CD4-positive, alpha-beta T cell treated with Interleukin-15 for 4 hours (primary cell): ENCODE measurements at regions not wholly inside any gene's neighbourhood (a gene's known extent, or its start where the extent isn't known, plus 50 kb on each side); places are given as distances from the start of the nearest gene placed in this dataset.
"Not testable (repeated sequence)": the region's sequence is repeated elsewhere in the genome, so short reads cannot be mapped to it uniquely, and the experiment has no call there.

Source experiments
- DNase-seq: peaks from one replicate; pipeline ENCODE4 v3.0.0-alpha.2; 2020; ENCODE audit warnings: low spot score

DNA sequence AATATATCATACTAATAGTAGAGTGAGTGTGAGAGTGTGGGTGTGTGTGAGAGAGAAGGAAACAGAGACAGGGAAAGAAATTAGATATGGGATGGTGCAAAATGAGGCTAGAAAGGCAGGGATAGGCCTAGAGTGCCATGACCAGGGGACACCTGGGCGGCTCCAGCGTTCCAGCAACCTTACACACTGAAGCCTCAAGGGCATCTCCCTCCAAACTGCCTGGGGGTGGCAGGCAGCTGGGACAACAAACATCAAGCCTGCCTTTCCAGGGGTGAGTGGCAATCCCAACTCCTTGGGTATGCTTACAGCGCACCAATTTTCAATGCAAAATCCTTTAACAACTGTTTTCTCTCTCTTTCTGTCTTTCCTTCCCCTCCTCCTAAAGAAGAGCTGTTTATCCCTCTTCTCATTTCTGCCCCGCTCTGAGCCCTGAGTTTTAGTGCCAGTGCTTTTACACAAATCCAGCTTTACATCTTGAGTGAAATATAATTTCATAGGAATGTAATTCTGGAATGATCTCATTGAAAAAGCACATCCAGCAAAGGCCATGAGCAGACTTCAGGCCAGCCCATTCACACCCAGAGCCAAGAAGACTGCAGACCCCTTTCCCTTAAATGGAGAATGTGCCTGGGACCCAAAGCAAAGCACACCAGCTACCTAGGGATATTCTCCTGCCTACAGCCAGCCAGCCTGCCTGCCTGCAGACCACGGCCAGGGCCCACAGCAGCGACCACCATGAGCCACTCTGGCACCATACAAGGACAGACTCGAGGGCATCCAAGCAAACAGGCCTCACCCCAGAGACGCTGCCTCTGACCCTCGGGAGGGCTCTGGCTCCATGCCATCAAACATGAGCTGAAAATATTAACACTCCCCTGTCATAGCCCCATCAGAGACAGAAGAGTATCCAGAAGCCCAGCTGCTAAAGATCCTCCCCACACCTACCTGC, 90.3 kb downstream of the RPL27A start:
- DNase-seq, result no peak

DNA sequence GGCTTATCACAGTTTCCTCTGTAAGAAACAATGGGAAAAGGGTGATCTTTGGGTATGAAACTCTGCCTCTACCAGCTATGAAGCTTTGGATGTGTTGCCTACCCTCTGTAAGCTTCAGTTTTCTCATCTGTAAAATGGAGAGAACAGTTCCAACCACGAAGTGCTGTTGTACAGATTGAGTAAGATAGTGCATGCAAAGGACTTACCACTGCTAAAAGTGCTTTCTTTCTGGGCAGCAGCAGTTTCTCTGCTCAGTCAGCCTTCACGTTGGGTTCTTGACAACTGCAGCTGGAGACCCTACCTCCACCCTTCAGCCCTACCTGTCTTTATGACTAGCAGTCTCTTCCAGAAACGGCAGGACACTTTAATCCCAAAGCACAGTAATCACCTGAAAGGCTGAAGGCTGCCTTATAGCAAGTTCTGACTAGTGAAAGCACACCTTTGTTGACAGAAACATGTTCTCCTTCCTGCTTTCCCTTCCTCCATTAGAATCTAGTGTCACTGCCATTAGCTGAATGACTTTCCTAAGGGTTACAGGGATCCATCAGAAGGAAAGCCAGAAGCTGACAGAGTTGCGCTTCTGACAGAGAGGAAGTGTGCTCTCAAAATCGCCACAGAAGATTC, 91.4 kb downstream of the RPL27A start:
- DNase-seq, result no peak

DNA sequence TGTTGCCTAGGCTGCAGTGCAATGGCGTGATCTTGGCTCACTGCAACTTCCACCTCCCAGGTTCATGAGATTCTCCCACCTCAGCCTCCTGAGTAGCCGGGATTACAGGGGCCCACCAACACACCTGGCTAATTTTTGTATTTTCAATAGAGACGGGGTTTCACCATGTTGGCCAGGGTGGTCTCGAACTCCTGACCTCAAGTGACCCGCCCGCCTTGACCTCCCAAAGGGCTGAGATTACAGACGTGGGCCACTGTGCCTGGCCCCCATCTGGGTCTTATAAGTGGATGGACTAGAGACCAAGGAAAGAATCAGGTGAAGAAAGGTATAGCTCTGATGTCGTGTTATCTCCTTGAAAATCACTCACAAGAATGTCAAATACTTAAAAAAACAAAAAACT, 92.3 kb downstream of the RPL27A start:
- not testable (repeated sequence) for DNase-seq

DNA sequence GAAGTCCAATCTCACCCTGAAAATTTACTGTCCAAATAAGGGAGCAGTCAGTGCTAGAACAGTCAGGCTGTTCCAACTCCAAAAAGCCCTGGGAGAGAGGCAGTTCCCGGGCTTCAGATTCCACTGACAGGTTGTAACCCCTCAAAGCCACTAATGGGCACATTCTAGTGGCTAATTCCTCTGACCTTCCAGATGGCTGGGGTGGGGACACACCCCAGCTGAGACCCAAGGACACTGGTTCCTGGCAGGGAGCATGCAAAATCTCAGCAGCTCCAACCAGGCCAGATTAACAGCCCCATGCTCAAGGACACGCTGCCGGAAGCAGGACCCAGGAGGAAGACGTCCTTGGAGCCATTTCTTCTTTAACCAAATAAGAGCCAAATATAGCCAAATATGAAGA, 92.7 kb downstream of the RPL27A start:
- no peak for DNase-seq

DNA sequence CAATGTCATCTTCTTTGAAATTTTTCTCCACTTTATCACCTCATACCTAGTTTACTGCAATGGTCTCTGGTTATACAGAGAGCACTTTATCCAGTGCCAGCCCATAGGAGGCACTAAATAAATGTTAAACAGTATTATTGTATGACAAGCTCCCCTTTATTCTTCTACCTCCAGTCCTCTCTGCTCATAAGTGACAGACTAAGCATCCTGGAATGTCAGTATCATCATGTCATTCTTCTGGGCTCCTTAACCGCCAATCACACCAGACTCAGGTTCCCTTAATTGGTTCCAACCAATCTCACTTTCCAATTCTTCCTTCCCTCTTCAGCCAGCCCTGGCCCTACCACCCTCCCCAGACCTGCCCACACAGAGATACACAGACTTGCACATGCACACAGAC, 93.1 kb downstream of the RPL27A start:
- DNase-seq, result no peak

DNA sequence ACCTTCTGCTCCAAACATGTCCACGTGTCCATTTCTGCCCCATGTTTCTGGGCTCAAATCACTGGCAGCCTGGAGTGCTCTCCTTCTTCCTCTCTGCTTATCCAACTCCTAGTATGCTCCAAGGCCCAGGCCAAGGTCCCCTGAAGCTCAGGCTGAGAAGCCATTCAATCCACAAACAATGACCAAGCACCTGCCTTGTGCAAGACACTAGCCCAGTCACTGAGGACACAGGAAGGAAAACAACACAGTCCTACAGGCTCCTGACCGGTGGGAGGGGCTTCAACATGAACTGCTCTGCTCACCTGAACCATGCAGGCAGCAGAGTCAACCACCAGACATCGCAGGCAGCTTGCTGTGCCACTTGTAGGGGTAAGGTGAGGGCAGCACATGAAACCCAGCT, 93.6 kb downstream of the RPL27A start:
- DNase-seq, result no peak

DNA sequence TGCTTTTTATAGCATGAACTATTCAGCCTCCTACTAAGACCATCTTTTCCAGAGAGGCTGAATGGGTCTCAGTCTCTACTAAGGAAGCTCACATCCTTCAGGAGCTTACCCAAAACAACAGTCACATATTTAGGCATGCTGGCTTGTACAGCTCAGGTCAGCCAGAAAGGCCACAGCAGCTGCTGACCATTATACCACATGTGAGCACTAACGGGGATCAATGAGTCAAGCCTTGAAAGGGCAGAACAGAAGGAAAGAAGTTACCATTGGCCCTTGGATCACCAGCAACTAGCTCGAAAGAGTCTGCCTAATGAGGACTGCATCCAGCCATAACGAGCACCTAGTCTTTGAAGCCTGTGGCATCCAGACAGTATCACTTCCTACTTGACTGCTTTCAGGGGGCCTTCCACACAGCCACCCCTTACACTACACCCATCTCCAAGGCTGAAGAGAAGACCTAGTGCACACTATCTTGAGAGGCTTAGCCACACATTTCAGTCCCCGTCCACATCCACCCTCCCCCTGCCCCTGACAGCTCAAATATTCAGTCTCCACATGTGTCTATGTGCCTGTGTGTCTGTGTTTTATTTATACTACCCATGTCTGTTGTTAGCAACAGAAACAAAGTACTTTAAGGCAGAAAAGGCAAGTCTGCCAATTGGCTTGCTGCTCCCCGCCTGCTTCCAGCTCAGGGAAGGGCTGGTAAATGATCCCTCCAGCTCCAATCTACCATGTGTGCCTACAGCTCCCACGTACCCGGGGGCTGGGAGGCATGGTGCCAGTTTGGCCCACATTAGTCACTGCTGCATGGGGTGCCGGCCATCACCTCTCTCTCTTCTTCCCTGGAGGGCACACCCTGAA, 95.5 kb downstream of the RPL27A start:
- DNase-seq, result no peak

DNA sequence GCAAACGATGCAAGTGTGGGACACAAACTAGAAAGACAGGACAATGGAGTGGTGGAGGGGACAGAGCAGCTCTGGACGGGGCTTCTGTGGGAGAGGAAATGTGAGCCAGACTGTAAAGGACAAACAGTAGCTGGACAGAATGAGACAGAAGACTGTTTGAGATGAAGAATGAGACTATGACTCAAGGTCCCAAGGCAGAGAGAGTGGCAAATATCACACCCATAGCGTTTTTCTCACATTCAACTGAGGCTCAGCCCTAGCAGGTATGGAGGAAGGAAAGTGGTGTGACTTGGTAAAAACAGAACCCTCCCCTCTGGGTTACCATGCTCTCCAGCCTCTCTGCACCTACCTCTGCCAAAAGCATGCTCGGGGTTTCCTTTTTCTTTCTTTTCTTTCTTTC, 96.5 kb downstream of the RPL27A start:
- no peak for DNase-seq

DNA sequence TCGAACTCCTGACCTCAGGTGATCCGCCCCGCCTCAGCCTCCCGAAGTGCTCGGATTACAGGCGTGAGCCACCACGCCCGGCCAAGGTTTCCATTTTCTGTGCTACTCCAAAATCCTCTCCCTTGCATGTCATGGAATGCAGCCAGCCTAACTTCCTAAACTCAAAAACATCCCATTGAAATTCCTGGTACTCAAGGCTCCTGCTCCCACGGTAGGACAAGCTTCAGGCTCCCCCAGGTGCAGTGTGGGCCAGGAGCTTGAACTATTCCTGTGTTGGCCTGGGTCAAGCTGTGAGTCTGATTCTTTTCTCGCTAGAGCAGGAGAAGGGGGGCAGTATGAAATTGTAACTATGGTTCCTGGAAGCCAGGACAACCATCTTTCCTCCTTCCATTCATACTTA, 97.1 kb downstream of the RPL27A start:
- DNase-seq, result no peak

DNA sequence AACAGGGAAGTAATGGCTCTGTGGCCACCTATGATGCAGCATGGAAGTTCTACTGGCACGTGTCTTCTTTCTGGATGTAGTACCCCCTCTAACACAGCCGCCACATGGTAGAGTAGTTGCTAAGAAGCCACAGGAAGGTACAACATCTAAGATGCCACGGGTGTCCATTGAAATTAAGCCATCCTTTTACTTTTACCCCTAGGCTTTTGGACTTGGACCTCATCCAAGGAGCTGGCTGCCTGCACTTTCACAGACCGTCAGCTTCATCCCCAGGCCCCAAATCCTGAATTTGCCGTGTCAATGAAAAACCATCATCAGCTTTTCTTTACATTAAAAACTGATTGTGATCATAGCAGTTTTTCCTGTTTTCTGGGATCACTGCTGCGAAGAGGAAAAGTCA, 102.4 kb downstream of the RPL27A start:
- DNase-seq, result no peak

DNA sequence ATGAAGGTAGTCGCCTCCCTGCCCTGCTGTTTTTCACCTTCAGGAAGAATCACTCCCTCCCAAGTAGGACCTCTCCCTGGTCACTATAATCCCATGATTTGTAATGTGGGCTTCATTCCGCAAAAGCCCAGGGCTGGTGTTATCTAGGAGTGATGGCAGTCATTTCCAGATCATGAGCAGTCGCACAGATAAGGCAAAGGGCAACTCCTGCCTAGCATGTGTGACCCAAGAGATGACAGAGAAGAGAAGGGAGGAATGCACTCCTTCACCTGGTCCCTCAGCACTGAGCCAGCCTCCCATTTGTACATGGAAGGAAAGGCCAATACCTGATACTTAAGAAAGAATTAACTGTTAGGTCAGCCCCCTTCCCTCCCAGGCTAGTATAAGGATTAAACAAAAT, 102.9 kb downstream of the RPL27A start:
- no peak for DNase-seq

DNA sequence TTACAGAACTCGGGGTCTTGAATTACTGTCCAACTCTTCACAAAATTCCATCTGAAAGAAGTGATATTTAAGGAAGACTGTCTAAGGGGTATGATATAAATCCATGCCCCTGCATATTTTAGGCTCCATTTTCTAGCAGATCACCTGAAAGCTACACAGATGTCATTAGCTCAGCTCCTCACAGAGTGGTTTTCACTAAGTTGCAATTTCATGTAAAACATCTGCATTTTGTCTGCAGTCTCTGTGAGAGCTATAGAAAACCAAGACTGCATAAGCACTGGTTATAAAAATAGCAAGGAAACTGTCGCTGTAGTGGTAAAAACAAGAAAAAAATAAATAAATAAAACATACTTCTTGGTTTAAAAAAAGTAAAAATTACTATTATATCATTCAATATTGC, 103.4 kb downstream of the RPL27A start:
- DNase-seq, result no peak

DNA sequence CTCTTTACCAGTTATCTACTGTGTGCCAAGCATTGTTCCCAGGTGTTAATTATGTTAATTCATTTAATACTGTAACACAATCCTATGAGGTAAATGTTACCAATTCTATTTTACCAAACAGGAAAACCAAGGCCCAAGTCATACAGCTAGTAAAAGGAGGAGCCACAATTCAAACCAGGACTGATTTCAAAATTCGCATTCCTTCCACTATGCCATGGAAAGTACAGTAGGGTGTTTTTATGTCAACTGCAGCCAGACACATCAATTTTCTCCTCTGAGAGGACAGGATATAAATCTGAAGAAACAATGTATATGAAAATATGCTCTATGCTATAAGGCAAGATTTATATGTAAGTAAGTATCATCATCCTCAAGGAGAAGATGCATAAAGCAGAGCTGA, 104.3 kb downstream of the RPL27A start:
- no peak for DNase-seq

DNA sequence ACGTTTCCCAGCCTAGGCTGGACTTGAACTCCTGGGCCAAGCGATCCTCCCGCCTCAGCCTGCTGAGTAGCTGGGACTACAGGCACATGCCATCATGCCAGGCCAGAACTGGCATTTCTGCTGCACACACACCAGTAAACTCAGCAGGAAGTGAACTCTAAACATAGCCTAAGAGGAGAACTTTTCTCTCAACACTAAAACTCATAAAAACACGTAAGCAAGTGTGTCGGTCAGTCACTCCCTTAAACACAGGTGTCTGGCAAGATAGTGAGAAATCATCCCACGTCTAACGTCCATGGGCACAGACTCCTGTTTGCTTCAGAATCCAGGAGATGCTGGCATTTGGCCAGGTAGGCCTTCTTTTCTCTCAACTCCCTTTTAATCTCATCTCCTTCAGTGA, 104.8 kb downstream of the RPL27A start:
- no peak for DNase-seq

DNA sequence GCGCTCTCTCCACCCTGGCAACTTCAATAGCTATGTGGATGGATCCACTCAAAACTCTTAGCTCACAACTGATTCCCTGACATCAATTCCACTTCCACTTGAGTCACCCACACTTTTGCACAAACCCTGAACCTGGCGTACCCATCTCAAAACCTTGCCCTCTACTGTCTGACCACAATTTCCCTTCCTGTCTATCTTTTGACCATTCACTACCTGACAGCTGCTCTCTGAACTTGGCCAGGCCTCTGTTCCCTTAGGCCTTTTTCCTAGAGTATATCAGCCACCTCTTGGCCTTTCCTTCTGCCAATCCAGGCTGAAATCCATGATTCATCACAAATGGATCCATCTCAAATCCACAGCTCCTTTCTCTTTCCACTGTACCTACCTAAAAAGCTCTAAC, 106.0 kb downstream of the RPL27A start:
- DNase-seq, result no peak

DNA sequence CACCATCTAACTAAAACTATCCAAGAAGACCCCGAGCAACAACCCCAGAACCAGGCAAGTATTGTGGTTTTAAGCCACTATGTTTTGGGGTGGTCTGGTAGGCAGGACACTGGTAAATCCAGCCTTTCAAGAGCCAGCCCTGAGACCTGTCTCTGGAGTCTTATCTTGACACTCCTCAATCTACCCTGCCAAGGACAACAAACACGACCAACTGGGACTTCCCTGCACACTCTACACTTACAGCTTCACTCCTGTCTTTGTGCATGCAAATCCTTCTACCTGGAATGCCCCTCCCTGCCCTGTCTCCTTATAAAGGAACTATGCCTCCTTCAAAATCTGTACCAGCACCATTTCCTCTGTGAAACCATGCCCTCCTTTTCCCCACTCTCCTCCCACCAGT, 107.3 kb downstream of the RPL27A start:
- DNase-seq, result no peak

DNA sequence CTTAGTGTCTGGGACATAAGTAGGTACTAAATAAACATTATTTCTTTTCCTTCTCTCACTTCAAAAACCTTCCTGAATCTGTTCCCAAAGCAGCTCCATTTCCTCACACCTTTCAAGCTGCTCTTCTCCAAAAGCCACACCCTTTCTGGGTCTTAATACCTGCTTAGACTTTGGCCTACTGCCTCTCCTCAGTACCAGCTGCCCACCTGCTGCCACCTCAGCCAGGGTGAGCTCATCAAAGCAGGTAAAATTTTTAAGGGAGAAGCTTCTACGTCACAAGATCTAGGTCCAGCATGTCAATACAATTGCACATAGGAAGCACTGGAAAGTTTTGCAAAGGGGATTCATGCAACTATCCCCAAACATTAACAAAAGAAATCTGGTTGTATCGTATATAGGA, 108.4 kb downstream of the RPL27A start:
- no peak for DNase-seq

DNA sequence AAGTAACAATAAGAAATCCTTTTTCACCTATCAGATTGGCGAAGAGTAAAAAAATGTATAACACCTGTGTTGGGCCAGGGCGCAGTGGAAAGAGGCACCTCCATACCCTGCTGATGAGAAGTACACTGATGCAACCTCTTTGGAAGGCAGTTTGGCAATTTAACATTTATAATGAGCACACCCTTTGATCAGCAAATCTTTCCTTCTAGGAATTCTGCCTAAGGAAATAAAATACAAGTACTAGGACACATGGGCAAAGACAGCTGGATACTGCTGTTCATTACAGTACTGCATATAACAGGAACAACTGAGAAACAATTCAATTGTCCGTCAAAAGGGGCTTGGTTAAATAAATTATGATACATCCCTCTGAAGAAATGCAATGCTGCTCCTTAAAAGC, 110.1 kb downstream of the RPL27A start:
- DNase-seq, result no peak

DNA sequence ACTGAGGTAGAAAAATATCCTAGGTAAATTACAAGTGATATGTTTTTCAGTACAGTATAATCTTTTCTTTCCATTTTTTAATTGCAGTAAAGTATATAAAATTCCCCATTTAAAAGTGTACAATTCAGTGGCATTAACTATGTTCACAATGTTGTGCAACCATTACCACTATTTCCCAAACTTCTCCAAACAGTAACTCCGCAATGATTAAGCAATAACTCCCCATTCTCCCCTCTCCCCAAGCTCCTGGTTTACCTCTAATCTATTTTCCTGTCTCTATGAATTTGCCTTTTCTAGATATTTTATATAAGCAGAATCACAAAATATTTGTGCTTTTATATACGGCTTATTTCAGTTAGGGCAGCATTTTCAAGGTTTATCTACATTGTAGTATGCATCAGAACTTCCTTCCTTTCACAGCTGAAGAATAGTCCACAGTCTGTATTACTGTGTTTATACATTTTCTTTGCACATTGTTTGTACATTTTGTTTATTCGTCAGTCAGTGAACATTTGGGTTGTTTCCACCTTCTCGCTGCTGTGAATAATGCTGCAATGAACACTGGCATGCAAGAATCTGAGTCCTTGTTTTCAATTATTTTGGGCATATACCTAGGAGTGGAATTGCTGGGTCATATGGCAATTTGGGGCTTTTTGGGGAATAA, 110.7 kb downstream of the RPL27A start:
- DNase-seq, result no peak

DNA sequence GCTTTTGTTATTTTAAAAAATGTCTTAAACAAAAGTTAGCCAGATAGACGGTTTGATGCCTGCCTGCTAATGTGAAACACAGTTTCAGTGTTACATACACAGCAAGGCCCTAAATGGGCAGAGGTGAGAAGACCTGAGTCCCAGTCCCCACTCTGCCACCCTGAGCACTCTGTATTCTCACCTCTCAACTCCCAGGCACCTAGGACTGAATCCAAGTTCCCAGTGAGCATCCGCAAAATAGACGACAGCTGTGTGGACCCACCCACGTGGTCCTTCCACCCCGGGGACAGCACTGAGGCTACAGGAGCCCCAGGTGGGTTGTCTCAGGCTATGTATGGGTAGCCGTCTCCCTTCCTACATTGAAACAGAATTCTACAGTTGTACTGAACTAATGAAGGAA, 111.5 kb downstream of the RPL27A start:
- no peak for DNase-seq

DNA sequence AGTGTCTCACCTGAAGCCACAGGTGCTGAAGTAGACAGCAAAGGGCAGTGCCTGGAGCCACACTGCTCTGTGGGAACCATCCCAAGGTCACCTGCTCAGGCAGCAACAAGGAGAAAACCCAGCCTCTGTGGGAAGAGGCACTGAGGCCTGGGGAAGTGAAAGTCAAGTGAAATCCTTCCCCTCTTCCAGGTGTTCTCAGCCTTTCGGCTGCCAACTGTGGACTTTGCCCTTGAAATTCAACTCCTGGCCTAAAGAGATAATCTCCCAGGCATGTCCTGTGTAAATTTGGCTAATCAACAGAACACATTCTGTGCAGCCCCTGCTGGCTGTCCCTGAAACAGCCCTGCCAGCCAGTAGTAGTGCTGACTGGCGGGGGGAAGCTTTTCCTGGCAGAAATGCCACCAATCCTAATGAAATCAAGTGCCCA, 112.1 kb downstream of the RPL27A start:
- no peak for DNase-seq

DNA sequence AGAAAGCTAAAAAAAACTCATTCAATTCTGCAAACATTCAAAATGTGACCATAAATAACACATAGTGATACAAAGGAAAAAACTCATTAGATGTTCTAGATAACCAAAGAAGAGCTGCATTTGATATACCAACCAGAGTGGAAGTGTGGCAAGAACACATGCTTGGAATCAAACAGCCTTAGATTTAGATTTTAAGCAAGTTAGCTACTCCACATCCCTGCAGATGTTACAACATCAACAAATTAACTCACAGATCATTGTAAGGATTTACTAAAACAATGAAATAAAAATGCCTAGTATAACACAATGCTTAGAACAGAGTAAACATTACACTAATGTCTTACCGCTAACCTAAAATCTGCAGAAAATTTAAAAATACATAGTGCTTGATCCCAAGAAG, 114.0 kb upstream of the AKIP1 start:
- DNase-seq, result no peak
